Effector memory CD4-positive, alpha-beta T cell (primary cell): ENCODE measurements at regions not wholly inside any gene's neighbourhood (a gene's known extent, or its start where the extent isn't known, plus 50 kb on each side); places are given as distances from the start of the nearest gene placed in this dataset.

ENCODE experiments used
- DNase-seq, 3 donors: peaks; one replicate each; pipeline ENCODE4 v3.0.0-alpha.2; 2020
- H3K27ac ChIP-seq: 2 replicates; pipeline ENCODE4 v1.7.0; 2013; ENCODE audit warnings: mild to moderate bottlenecking, low read length, moderate library complexity; ENCODE audit not compliant: insufficient read depth, poor library complexity, severe bottlenecking
- H3K27me3 ChIP-seq: replicated peaks from 2 replicates; pipeline ENCODE4 v1.7.0; 2013; ENCODE audit warnings: mild to moderate bottlenecking, low read length; ENCODE audit not compliant: insufficient read depth, control insufficient read depth, poor library complexity, severe bottlenecking
- H3K36me3 ChIP-seq: 2 replicates; pipeline ENCODE4 v1.7.0; 2013; ENCODE audit warnings: mild to moderate bottlenecking, low read length, moderate library complexity; ENCODE audit not compliant: control insufficient read depth, insufficient read depth
- H3K4me1 ChIP-seq: 2 replicates; pipeline ENCODE4 v1.7.0; 2013; ENCODE audit warnings: low read length, mild to moderate bottlenecking; ENCODE audit not compliant: control insufficient read depth, insufficient read depth, poor library complexity, severe bottlenecking
- H3K4me3 ChIP-seq: 2 replicates; pipeline ENCODE4 v1.7.0; 2013; ENCODE audit warnings: low read length, low read depth, mild to moderate bottlenecking; ENCODE audit not compliant: insufficient read depth, poor library complexity, severe bottlenecking
- H3K9me3 ChIP-seq: 2 replicates; pipeline ENCODE4 v1.7.0; 2013; ENCODE audit warnings: mild to moderate bottlenecking, low read length, moderate library complexity; ENCODE audit not compliant: control insufficient read depth

GRCh38 chr2:121160366-121160765 lies 124.6 kb downstream of the TFCP2L1 start:
- H3K27me3 ChIP-seq = no peaks in the 10 kb centered on the region
- H3K4me1 ChIP-seq = no peaks in the 10 kb centered on the region
- no peaks in the 10 kb centered on the region for H3K36me3 ChIP-seq
- H3K9me3 ChIP-seq = peaks cover 4% of the 10 kb centered on the region
- H3K27ac ChIP-seq = no peak overlapping the region
- no peak for DNase-seq
- no peak overlapping the region for H3K4me3 ChIP-seq

- DNase-seq = no peak
- no peak overlapping the region for H3K4me3 ChIP-seq
- H3K4me1 ChIP-seq = no peaks in the 10 kb centered on the region
- H3K36me3 ChIP-seq = no peaks in the 10 kb centered on the region
- H3K9me3 ChIP-seq = peaks cover 4% of the 10 kb centered on the region
- no peak overlapping the region for H3K27ac ChIP-seq
- no peaks in the 10 kb centered on the region for H3K27me3 ChIP-seq
Measured at GRCh38 chr2:121161272-121161671, 123.7 kb downstream of the TFCP2L1 start.

- Histone ChIP-seq H3K36me3 (no peaks in the 10 kb centered on the region), H3K27me3 (no peaks in the 10 kb centered on the region), H3K27ac (no peak overlapping the region), H3K9me3 (peaks cover 4% of the 10 kb centered on the region), H3K4me3 (no peak overlapping the region), H3K4me1 (no peaks in the 10 kb centered on the region)
- DNase-seq = no peak
Measured at GRCh38 chr2:121162893-121163292, 122.1 kb downstream of the TFCP2L1 start.

GRCh38 chr2:121164042-121164441 lies 121.0 kb downstream of the TFCP2L1 start:
- no peaks in the 10 kb centered on the region for H3K27me3 ChIP-seq
- no peaks in the 10 kb centered on the region for H3K4me1 ChIP-seq
- H3K9me3 ChIP-seq = no peaks in the 10 kb centered on the region
- no peaks in the 10 kb centered on the region for H3K36me3 ChIP-seq
- H3K4me3 ChIP-seq = no peak overlapping the region
- no peak for DNase-seq
- no peak overlapping the region for H3K27ac ChIP-seq

DNA sequence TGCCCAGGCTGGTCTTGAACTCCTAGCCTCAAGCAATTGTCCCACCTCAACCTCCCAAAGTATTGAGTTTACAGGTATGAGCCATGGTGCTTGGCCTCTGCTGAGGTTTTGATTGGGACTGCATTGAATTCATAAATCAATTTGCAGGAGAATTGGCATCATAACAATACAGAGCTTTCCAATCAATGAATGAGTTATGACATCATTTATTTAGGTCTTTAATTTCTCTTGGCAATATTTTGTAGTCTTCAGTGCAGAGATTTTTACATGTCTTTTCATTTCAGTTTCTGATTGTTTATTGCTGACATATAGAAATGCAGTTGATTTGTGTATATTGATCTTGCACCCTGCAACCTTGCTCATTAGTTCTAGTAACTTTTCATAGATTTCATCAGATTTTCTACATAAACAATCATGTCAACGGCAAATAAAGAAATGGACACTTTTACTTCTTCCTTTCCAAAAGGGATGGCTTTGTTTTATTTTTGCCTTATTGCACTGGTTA lies 119.9 kb downstream of the TFCP2L1 start:
- H3K9me3 ChIP-seq = no peaks in the 10 kb centered on the region
- no peak overlapping the region for H3K27ac ChIP-seq
- H3K4me1 ChIP-seq = no peaks in the 10 kb centered on the region
- H3K36me3 ChIP-seq = no peaks in the 10 kb centered on the region
- no peaks in the 10 kb centered on the region for H3K27me3 ChIP-seq
- no peak overlapping the region for H3K4me3 ChIP-seq
- no peak for DNase-seq
